BLaER1 (cell line): ENCODE measurements at regions not wholly inside any gene's neighbourhood (a gene's known extent, or its start where the extent isn't known, plus 50 kb on each side); places are given as distances from the start of the nearest gene placed in this dataset.

ENCODE experiments used
- H3K27ac ChIP-seq: shearing (Covaris generic); formaldehyde crosslinking; 2 replicates; pipeline ENCODE4 v1.8.1; 2022
- H3K27me3 ChIP-seq: shearing (Covaris generic); formaldehyde crosslinking; 2 replicates; pipeline ENCODE4 v1.8.1; 2022
- H3K36me3 ChIP-seq: shearing (Covaris generic); formaldehyde crosslinking; 2 replicates; pipeline ENCODE4 v1.8.1; 2022
- H3K4me1 ChIP-seq: shearing (Covaris generic); formaldehyde crosslinking; 2 replicates; pipeline ENCODE4 v1.8.1; 2022
- H3K4me2 ChIP-seq: shearing (Covaris generic); formaldehyde crosslinking; 2 replicates; pipeline ENCODE4 v1.8.1; 2022
- H3K4me3 ChIP-seq: shearing (Covaris generic); formaldehyde crosslinking; 2 replicates; pipeline ENCODE4 v1.8.1; 2022
- H3K9ac ChIP-seq: shearing (Covaris generic); formaldehyde crosslinking; 2 replicates; pipeline ENCODE4 v1.8.1; 2022
- H3K9me3 ChIP-seq: shearing (Covaris generic); formaldehyde crosslinking; 2 replicates; pipeline ENCODE4 v1.8.1; 2022
- H4K20me1 ChIP-seq: shearing (Covaris generic); formaldehyde crosslinking; 2 replicates; pipeline ENCODE4 v1.8.1; 2022
- Cebpa-rat ChIP-seq: shearing (Covaris generic); IDR thresholded peaks from 2 replicates; pipeline ENCODE4 v1.8.1; 2022

DNA sequence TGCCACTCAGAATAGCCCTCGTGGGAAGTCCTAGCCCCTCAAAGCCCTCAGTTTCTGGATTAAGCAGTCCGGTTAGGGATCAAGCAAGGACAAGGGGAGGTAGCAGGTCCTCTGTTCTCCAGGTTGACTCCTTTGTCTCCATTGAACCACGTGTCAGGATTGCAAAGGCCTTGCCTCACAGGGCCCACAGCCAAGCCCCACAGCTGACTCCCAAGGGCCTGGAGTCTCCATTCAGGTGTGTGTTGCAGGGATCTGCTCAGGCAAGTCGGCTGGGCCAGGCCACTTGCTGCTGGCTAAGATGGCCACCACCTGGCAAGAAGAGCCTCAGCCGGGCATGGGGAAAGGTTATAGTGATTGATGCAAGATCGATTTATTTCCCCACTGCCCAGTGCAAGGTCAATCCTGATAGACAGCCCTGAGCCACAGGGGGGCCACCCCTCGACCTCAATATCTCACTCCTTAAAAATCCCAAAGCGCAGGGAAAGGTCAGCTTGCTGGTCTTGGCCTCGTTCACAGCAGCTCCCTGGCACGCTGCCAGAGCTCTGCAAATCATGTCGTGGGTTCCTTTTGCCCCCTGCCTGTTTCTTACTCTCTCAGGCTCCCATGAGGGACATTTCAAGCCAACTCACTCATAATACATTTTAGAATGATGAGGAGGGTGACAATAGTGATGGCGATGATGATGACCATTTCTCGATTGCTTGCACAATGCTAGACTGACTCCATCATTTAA is 75.9 kb downstream of the EDN3 start:
- Histone ChIP-seq H3K9me3 (no peaks in the 10 kb centered on the region), H3K4me3 (no peak overlapping the region), H3K4me1 (peaks cover 35% of the 10 kb centered on the region), H3K36me3 (no peaks in the 10 kb centered on the region), H3K9ac (no peak overlapping the region), H4K20me1 (no peaks in the 10 kb centered on the region), H3K27ac (no peak overlapping the region), H3K27me3 (no peaks in the 10 kb centered on the region), H3K4me2 (peak overlapping the region; percentile 47)
- TF ChIP-seq Cebpa-rat: no peak

DNA sequence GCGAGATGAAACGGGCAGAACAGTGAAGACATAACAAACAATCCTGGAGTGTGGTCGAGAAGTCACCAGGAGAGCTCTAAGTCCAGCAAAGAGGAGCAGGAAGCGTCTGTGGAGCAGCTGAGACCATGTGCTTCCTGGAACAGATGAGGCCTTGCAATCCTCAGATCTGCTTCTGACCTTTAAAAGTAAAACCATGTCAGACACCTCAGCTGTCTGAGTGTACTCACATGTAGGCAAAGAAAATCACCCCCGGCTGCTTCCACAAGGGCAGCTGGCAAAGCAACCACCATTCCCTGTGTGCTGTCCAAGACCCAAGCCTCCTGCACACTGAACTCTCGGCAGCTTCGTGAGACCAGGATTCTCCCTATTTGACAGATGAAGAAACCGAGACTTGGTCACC is 76.6 kb downstream of the EDN3 start:
- Histone ChIP-seq H3K27me3 (no peaks in the 10 kb centered on the region), H3K4me1 (peaks cover 43% of the 10 kb centered on the region), H3K9me3 (no peaks in the 10 kb centered on the region), H3K4me2 (peak overlapping the region; percentile 47), H3K36me3 (no peaks in the 10 kb centered on the region), H3K4me3 (no peak overlapping the region), H3K27ac (no peak overlapping the region; the same call in 1 of the 2 replicates), H3K9ac (no peak overlapping the region), H4K20me1 (no peaks in the 10 kb centered on the region)
- TF ChIP-seq Cebpa-rat: no peak

DNA sequence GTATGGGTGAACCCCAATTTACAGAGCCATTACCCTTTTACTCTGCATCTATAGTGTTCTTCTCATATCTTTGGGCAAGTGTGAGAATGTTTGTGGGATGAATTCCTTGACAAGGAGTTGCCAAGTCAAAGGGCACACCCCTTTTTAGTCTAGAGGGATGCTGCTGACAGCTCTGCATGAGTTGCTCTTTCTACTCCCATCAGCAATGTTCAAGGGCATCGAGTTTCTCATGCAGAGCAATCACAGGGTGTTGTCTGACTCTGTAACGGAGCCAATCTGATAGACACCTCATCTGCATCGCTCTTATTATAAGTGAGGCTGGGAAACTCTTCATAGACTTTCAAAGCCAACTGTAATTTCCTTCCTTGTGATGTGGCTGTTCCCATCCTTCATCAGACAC is 77.4 kb downstream of the EDN3 start:
- no peak for TF ChIP-seq Cebpa-rat
- Histone ChIP-seq H3K36me3 (no peaks in the 10 kb centered on the region), H3K9me3 (no peaks in the 10 kb centered on the region), H3K4me2 (peak overlapping the region; percentile 37), H3K4me3 (no peak overlapping the region), H3K4me1 (peaks cover 51% of the 10 kb centered on the region), H4K20me1 (no peaks in the 10 kb centered on the region), H3K9ac (no peak overlapping the region), H3K27ac (no peak overlapping the region), H3K27me3 (no peaks in the 10 kb centered on the region)

DNA sequence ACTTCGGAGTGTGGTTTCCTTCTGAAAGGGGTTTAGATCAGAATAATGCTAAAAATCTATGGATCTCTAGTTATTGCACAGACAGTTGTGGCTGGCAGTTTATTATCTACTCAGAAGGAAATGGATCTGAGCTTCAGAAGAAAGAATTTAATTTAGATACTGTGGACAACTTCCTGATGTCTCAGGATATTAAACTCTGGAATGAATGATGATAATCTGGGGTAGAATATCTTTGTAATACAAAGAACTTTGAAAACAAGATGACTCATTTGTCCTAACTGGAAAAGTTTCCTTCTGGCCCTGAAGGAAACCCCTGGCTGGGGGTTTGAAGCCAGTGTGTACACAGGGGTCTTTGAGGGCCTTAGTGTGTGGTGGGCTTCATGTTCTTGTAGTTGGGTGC is 78.0 kb downstream of the EDN3 start:
- Histone ChIP-seq H4K20me1 (no peaks in the 10 kb centered on the region), H3K36me3 (no peaks in the 10 kb centered on the region), H3K4me1 (peaks cover 57% of the 10 kb centered on the region), H3K27me3 (no peaks in the 10 kb centered on the region), H3K4me2 (peak overlapping the region; percentile 37), H3K4me3 (no peak overlapping the region), H3K9ac (no peak overlapping the region), H3K9me3 (no peaks in the 10 kb centered on the region), H3K27ac (no peak overlapping the region)
- no peak for TF ChIP-seq Cebpa-rat

DNA sequence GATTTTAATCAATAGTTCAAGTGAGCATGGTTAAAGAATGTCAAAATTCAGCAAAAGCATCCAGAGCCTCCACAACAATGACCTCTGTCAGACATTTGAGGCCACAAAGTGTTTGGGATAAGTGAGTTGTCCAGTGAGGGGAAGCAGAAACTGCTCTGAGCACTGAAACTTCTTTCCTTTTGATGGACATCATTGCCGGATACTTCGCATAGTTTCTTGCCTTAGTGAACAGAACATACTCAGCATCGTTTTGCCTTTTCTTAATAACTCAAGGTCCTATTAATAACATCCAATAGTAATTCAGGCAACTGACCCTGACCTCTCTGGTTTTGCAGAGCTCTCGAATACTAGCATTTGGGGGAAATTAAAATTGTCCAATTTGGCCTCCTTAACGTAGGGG is 78.6 kb downstream of the EDN3 start:
- H3K27ac ChIP-seq: no peak overlapping the region
- H3K9me3 ChIP-seq: no peaks in the 10 kb centered on the region
- no peak for TF ChIP-seq Cebpa-rat
- no peaks in the 10 kb centered on the region for H4K20me1 ChIP-seq
- H3K27me3 ChIP-seq: no peaks in the 10 kb centered on the region
- H3K4me3 ChIP-seq: no peak overlapping the region
- H3K9ac ChIP-seq: no peak overlapping the region
- no peak overlapping the region for H3K4me2 ChIP-seq
- peaks cover 59% of the 10 kb centered on the region for H3K4me1 ChIP-seq
- H3K36me3 ChIP-seq: no peaks in the 10 kb centered on the region

DNA sequence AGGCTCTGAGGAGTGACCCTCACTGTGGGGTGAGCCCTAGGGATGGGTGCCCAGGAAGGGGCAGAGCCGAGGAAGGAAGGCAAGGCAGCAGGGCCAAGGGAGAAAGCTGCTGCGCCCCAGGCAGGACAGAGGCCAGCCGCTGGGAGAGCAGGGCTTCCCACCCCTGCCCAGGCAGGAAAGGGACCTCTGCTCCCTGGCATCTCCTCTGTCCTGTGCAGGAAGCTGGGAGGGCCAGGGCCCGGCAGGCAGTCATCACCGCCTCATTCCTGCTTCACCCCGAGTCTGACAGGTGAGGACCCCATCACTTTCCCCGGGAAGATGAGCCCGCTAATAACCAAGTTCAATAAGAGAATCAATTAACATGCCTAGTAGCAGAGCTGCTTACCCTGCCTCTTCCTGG is 81.3 kb downstream of the EDN3 start:
- H3K27me3 ChIP-seq: no peaks in the 10 kb centered on the region
- H3K4me1 ChIP-seq: peaks cover 71% of the 10 kb centered on the region
- H4K20me1 ChIP-seq: no peaks in the 10 kb centered on the region
- no peak for TF ChIP-seq Cebpa-rat
- no peaks in the 10 kb centered on the region for H3K9me3 ChIP-seq
- H3K4me2 ChIP-seq: peak overlapping the region; percentile 76
- H3K9ac ChIP-seq: no peak overlapping the region; the same call in 1 of the 2 replicates
- no peaks in the 10 kb centered on the region for H3K36me3 ChIP-seq
- H3K27ac ChIP-seq: peak overlapping the region; percentile 76; the same call in 1 of the 2 replicates
- no peak overlapping the region for H3K4me3 ChIP-seq

DNA sequence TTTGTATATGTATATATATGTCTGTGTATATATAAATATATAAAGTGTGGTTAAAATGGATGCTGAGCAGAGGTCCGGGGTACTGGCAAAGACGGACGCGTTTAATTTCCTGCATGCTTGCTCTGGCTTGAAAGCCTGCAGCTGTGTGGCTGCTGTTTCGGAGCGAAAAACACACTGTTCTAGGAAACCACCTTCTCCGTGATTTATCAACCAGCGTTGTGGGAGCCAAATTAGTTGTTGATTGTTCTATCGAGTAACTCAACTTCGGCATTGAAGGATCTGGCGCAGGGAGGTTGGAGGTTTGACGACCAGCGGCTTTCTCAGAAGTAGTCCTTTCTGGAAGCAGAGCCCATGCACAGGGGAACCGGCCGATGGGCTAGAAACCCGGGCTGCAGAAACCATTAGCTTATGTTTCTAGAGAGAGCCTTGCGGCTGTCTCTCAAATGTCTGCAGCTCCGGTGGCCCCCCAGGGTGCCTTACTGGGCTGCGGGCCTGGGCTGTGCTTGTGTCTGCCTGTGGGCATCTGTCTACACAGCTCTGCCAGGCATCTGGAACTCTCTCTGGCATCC is 81.8 kb downstream of the EDN3 start:
- Histone ChIP-seq H3K4me2 (peak overlapping the region; percentile 76), H3K27ac (peak overlapping the region; percentile 76), H3K4me3 (no peak overlapping the region), H3K9me3 (no peaks in the 10 kb centered on the region), H3K9ac (peak overlapping the region; percentile 26; the same call in 1 of the 2 replicates), H3K4me1 (peaks cover 71% of the 10 kb centered on the region), H3K27me3 (no peaks in the 10 kb centered on the region), H4K20me1 (no peaks in the 10 kb centered on the region), H3K36me3 (no peaks in the 10 kb centered on the region)
- no peak for TF ChIP-seq Cebpa-rat

DNA sequence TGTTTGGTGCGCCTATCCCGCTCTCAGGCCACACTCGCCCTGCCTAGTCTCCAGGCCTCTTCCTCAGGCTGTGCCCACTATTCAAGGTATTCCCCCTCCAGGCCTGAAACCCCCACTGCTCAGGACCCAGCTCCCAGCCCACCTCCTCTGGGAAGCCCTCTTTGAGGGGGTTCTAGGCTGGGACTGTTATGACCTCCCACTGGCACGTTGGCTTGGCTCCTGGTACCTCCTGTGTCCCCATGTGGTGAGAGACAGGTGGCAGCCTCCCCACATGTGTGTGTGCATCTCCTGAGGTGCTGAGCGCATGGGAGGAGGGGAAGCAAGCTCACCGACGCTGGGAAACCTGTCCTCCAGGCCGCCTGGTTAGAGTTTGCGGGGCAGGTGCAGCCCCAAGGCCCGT is 82.5 kb downstream of the EDN3 start:
- TF ChIP-seq Cebpa-rat: no peak

DNA sequence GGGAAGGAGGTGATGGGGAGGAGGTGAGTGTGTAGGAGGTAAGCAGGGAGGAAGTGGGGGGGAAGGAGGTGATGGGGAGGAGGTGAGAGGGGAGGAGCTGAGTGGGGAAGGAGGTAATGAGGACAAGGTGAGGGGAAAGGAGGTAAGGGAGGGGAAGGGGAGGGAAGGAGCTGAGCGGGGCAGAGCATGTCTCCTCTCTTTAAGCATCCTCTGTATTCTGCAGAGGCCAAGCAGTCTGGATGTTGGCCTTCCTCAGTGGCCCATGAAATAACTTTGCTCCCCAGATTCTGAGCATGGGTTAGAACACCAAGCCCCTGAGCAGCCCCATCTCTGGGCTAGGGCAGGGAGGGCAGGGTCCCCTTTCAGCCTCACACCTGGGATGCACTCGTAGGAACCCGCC is 84.6 kb downstream of the EDN3 start:
- Histone ChIP-seq H3K4me2 (peak overlapping the region; percentile 84), H4K20me1 (no peaks in the 10 kb centered on the region), H3K27me3 (no peaks in the 10 kb centered on the region), H3K4me3 (no peak overlapping the region), H3K27ac (peak overlapping the region; percentile 58), H3K36me3 (no peaks in the 10 kb centered on the region), H3K4me1 (peaks cover 64% of the 10 kb centered on the region), H3K9ac (no peak overlapping the region; the same call in 1 of the 2 replicates), H3K9me3 (no peaks in the 10 kb centered on the region)
- no peak for TF ChIP-seq Cebpa-rat

More for the DNA sequence above, 82.5 kb downstream of the EDN3 start:
- peak overlapping the region; percentile 76 for H3K4me2 ChIP-seq
- H3K36me3 ChIP-seq: no peaks in the 10 kb centered on the region
- H3K4me3 ChIP-seq: no peak overlapping the region
- no peak overlapping the region; the same call in 1 of the 2 replicates for H3K9ac ChIP-seq
- peak overlapping the region; percentile 76 for H3K27ac ChIP-seq
- no peaks in the 10 kb centered on the region for H4K20me1 ChIP-seq
- H3K9me3 ChIP-seq: no peaks in the 10 kb centered on the region
- no peaks in the 10 kb centered on the region for H3K27me3 ChIP-seq
- peaks cover 71% of the 10 kb centered on the region for H3K4me1 ChIP-seq

DNA sequence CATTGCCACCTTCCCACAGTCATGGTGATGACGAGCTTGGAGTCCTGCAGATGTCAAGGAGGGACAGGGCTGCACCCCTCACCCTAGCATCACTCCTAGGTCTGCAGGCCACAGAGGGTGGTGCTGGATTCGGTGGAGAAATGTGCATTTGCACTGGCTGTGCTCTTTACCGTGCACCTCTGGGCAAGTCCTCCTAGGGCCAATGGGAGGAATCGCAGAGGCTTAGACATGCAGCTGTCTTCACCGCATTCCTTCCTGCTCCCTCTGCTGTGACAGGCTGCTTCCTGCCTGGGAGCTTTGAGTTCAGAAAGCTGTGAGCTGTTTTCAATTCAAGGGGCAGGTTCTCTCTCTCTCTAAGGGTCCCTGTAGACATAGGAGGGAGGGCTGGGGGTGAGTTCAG is 85.1 kb downstream of the EDN3 start:
- Histone ChIP-seq H3K27me3 (no peaks in the 10 kb centered on the region), H3K4me3 (no peak overlapping the region), H3K4me1 (peaks cover 61% of the 10 kb centered on the region), H3K27ac (peak overlapping the region; percentile 94), H4K20me1 (no peaks in the 10 kb centered on the region), H3K9ac (peak overlapping the region; percentile 75; the same call in 1 of the 2 replicates), H3K9me3 (no peaks in the 10 kb centered on the region), H3K4me2 (peak overlapping the region; percentile 84), H3K36me3 (no peaks in the 10 kb centered on the region)
- TF ChIP-seq Cebpa-rat: no peak
